GM12891 (cell line): ENCODE measurements at regions not wholly inside any gene's neighbourhood (a gene's known extent, or its start where the extent isn't known, plus 50 kb on each side); places are given as distances from the start of the nearest gene placed in this dataset.

Experiments
- PAX5 ChIP-seq: IDR thresholded peaks from 2 replicates; pipeline ENCODE4 v1.6.1; 2011; ENCODE audit warnings: low read length, moderate library complexity, mild to moderate bottlenecking; ENCODE audit not compliant: insufficient read depth, severe bottlenecking
- POLR2A ChIP-seq: IDR thresholded peaks from 2 replicates; pipeline ENCODE4 v1.6.1; 2011; ENCODE audit warnings: low read depth, low read length, control low read depth
- POLR2AphosphoS5 ChIP-seq: IDR thresholded peaks from 2 replicates; pipeline ENCODE4 v1.6.1; 2011; ENCODE audit warnings: low read depth, low read length, control low read depth
- SPI1 ChIP-seq: IDR thresholded peaks from 2 replicates; pipeline ENCODE4 v1.6.1; 2011; ENCODE audit warnings: low read depth, low read length, control low read depth
- TAF1 ChIP-seq: IDR thresholded peaks from 2 replicates; pipeline ENCODE4 v1.6.1; 2011; ENCODE audit warnings: low read depth, low read length, control low read depth

GRCh38 chr3:69579306-69580041 lies 159.8 kb upstream of the MITF start:
- no peak for TF ChIP-seq TAF1
- TF ChIP-seq POLR2A, result no peak
- no peak for TF ChIP-seq SPI1
- TF ChIP-seq POLR2AphosphoS5, result no peak
- TF ChIP-seq PAX5, result no peak
